Middle frontal gyrus (tissue), 1 donor: ENCODE measurements at regions not wholly inside any gene's neighbourhood (a gene's known extent, or its start where the extent isn't known, plus 50 kb on each side); places are given as distances from the start of the nearest gene placed in this dataset.
"Not testable (repeated sequence)": the region's sequence is repeated elsewhere in the genome, so short reads cannot be mapped to it uniquely, and the experiment has no call there.

Source experiments
- DNase-seq: peaks from one replicate; pipeline ENCODE4 v3.0.0-alpha.2; 2015; ENCODE audit warnings: low spot score; ENCODE audit errors: extremely low spot score

DNA sequence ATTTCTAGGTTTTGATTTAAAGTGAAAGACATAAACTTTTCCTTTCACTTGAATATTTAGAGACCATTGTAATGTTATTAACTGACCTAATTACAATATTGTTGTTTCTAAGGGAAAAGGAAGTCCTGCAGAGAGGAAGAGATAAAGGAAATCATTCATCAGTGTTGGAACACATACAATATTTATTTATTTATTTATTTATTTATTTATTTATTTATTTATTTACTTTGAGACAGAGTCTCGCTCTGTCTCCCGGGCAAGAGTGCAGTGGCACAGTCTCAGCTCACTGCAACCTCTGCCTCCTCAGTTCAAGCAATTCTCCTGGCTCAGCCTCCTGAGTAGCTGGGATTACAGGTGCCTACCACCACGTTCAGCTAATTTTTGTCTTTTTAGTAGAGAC, 668.6 kb upstream of the NEGR1 start:
- not testable (repeated sequence) for DNase-seq

- DNase-seq, result no peak
These were observed 664.7 kb upstream of the NEGR1 start for GRCh38 chr1:72946903-72947499.

DNA sequence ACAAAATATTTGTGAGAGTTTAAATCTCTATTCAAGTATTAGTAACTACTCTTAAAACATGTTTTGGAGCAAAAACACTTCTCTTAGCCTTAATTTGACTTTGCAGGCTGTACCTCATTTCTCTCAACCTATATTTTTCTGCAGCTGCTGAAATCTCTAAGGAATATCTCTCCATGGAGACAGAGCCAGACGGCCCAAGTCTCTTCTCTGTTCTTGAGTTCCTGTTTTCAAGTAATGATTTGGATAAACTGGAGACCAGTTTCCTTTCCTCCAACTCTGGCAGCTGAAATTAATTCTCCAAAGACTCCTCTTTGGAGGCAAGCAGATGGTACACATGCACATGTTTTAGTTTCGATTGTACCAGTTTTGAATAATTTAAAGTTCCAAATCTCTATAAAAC, 659.7 kb upstream of the NEGR1 start:
- DNase-seq, result no peak

GRCh38 chr1:72938408-72938807, 656.1 kb upstream of the NEGR1 start:
- no peak for DNase-seq

DNA sequence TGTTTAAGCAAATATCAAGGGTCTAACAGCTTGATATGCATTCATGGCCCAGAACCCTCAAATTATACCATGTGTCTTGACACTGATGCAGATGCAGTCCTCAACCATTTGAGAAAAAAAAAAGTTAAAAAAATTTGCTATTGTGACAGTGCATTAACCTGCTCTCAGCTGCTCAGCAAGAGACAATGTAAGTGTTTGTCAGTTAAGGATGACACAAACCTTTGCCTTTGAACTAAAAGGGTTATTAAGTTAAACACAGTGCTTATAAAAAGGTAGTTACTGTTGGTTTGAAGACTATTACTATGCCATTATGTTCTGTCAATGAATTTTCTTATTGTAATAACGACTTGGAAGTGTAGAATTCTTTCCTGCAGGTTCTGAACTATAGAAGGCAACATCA, 655.6 kb upstream of the NEGR1 start:
- DNase-seq, result no peak

DNA sequence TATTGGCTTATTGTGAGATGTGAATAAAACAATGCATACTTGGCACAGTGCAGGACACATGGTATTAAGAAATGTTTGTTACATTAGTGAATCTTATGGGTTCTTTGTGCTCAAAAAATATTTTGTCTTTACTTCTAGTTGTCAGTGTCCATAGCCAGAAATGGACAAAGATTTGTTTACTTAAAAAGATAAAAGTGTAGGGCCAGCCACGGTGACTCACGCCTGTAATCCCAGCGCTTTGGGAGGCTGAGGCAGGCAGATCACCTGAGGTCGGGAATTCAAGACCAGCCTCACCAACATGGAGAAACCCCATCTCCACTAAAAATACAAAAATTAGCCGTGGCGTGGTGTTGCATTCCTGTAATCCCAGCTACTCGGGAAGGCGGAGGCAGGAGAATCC, 654.6 kb upstream of the NEGR1 start:
- no peak for DNase-seq

GRCh38 chr1:72936151-72936740, 653.9 kb upstream of the NEGR1 start:
- no peak for DNase-seq

GRCh38 chr1:72932025-72932424, 649.7 kb upstream of the NEGR1 start:
- no peak for DNase-seq

GRCh38 chr1:72930528-72930927, 648.2 kb upstream of the NEGR1 start:
- DNase-seq, result no peak

DNA sequence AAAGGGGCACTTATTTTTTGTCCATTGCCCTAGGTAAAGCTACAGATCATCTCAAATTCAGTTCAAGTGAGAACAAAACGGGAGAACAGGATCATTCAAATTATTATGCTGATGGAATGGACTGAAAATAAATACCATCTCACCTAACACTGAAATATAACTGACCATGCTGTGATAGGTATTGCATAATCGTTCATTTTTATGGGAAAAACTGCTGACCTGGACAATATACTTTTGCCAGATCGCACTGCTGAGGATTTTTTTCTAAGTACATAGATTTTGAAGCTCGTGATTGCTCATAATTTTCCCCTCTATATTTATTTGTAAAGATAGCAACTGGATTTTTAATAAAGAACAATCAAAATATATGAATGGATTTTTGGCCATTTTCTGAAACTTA, 636.6 kb upstream of the NEGR1 start:
- DNase-seq, result no peak

GRCh38 chr1:72917920-72918319, 635.6 kb upstream of the NEGR1 start:
- DNase-seq, result no peak

DNA sequence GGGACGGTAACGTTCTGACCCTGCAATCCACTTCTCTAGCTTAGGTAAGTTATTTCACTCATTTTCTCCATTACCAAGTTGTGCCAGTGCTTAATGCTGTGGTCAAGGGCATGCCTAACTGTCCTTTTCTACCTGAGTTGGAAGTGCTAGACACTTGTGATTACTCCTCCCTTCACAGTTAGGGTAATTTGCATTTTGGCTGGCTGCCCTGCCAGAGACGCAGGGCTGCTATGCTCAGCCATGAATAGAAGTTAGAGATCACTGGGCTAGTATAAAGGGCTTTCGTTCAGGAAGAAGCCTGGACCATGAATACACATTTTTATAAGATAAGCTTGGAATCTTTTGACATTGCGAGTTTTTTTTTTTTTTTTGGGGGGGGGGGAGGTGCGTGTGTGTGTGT, 633.2 kb upstream of the NEGR1 start:
- DNase-seq, result no peak

- DNase-seq, result no peak
These were observed 629.3 kb upstream of the NEGR1 start for GRCh38 chr1:72911656-72912055.

DNA sequence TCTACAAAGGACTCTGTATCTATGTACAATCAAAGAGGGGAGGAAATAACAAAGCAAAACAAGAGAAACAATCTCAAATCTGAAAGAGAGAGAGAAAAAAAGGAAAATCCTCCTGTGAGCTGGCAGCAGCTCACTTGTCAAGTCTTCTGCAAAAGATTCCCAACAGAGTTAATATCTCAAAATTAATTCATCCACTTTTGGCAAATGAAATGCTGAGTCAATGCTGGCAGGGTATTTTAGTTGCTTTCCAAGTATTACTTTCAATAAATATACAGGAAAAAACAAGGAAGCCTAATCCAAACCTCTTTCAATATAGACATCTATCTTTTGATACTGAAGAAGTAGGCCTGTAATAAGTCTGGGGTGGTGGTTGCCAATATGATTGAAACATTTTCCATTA, 613.9 kb upstream of the NEGR1 start:
- no peak for DNase-seq

DNA sequence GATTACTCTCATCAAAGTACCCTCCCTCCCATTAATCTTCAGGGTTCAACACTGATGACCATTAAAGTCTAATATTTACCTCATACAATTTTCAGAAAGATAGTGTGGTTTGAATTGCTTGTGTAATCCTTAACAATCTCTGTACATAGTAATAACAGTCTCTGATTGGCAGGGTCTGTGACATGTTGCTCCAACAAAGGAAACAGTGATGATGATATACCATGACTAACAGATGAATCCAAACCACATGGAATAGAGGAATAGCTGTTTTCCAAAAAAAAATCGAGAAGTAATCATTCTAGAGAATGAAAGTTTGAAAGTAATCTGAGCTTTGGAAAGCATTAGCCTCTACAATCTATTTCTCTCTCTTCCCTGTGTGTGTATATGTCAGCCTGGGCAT, 610.1 kb upstream of the NEGR1 start:
- no peak for DNase-seq

DNA sequence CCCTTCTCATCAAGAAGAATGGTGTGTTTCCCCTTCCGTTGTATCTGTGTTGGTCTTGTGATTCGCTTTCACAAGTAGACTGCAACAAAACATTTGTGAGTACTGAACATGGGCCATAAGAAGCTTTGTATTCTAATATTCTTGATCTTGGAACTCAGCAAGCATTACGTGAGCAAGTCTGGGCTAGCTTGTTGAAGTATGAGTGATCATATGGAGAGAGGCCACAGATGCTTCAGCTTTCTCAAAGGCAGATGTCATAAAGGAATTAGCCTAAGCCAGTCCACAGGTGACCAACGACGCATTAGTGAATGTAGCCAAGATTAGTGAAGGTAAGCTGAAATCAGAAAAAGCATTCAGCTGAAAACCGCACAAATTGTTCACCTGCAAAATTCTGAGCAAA, 609.6 kb upstream of the NEGR1 start:
- DNase-seq, result no peak

DNA sequence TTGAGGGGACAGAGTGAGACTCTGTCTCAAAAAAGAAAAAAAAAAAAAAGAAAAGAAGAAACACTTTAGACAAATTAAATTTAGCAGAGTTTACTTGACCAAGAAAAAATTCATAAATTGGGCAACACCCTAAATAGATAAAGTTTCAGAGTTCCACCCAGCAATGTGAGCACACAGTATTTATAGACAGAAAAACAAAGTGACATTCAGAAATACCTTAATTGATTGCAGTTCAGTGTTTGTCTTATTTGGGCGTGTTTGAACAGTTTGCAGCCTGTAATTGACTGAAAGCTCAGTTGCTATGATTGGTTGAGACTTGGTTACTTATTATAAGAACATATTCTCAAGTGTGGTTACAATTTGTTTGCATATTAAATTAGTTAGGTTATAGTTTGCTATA, 603.5 kb upstream of the NEGR1 start:
- no peak for DNase-seq

DNA sequence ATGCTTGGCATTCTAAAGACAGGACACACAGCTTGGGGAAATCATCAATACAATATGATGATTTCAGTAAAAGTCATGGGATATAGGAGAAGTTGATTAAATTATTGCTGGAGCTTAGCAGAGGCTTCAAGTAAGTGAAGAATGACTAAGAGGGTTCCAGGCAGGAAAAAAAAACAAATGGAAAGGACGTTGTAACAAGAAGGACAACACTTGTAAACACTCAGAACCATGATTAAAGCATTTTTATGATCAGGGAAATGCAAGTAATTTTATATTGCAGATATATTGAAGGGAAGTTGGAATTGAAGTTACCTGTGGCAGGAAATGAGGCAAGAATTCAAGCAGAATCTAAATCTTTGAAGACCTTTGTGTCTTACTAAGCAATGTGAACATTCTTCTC, 602.7 kb upstream of the NEGR1 start:
- no peak for DNase-seq

GRCh38 chr1:72869873-72870272, 587.5 kb upstream of the NEGR1 start:
- DNase-seq, result no peak

GRCh38 chr1:72869441-72869840, 587.1 kb upstream of the NEGR1 start:
- no peak for DNase-seq

DNA sequence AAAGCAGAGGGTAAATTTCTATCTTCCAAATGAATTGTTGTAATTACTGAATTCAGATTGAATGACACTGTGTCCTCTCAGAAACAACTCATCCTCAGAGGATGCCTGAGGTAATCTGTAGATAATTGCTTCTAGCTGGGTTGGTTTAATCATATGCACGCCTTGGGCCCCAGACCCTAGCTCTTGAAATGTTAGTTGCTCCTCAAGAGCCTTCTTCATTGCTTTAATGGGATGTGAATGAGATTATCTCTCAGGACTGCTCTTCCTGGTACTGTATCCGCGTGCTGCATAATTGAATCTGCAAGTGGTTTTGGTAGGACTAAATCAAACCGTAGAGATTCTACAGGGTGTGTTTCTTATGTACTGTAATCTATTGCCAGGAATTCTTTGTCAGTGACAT, 569.3 kb upstream of the NEGR1 start:
- no peak for DNase-seq

DNA sequence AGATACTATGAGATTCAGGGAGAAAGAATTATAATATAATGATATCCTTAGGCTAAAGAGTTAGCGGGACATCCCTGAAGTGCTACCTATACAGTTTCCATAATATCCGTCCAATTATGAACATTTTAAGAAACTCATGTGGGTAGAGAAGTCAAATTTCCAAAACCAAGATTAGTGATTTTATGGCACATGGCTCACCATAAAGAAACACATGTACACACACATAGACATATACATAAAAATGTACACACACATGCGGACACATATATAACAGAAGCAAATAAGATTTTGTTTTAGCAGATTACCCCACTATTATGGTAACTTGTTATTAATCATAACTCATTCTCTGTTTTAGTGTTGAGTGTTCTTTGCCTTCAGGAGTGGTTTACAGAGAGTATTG, 566.7 kb upstream of the NEGR1 start:
- no peak for DNase-seq

DNA sequence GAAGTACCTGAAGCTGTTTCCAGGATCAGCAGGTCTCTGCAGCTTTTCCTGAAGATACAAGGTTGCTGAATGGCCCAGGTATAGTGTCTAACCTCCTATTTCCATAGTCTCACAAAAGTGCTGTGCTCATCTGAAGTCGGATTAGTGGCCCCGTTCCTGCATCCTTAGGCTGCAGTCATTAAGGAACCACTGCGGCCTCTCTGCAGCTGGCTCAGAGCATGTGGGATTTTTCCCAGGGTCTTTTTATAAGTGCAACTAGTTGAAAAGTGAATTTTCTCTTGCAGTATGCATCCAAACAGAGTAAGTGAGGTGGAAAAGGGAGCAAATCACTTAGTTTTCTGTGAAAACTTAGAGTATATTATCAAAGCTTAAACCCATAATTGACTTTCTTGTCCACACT, 565.3 kb upstream of the NEGR1 start:
- no peak for DNase-seq
